GM21381 (cell line): ENCODE measurements at regions not wholly inside any gene's neighbourhood (a gene's known extent, or its start where the extent isn't known, plus 50 kb on each side); places are given as distances from the start of the nearest gene placed in this dataset.

Source experiments
- ATAC-seq: cut with Tn5 transposase; IDR thresholded peaks from one replicate; pipeline ENCODE4 v1.9.1; 2021; ENCODE audit warnings: mild to moderate bottlenecking, moderate library complexity; ENCODE audit not compliant: unreplicated experiment

GRCh38 chr5:6806668-6807067 is 93.4 kb downstream of the TENT4A start:
- no peak for ATAC-seq

GRCh38 chr5:6808462-6808861 is 95.2 kb downstream of the TENT4A start:
- no peak for ATAC-seq

- ATAC-seq = no peak
These were observed 97.6 kb downstream of the TENT4A start for GRCh38 chr5:6810641-6811405.

- ATAC-seq = no peak
These were observed 98.9 kb downstream of the TENT4A start for GRCh38 chr5:6812091-6812490.

DNA sequence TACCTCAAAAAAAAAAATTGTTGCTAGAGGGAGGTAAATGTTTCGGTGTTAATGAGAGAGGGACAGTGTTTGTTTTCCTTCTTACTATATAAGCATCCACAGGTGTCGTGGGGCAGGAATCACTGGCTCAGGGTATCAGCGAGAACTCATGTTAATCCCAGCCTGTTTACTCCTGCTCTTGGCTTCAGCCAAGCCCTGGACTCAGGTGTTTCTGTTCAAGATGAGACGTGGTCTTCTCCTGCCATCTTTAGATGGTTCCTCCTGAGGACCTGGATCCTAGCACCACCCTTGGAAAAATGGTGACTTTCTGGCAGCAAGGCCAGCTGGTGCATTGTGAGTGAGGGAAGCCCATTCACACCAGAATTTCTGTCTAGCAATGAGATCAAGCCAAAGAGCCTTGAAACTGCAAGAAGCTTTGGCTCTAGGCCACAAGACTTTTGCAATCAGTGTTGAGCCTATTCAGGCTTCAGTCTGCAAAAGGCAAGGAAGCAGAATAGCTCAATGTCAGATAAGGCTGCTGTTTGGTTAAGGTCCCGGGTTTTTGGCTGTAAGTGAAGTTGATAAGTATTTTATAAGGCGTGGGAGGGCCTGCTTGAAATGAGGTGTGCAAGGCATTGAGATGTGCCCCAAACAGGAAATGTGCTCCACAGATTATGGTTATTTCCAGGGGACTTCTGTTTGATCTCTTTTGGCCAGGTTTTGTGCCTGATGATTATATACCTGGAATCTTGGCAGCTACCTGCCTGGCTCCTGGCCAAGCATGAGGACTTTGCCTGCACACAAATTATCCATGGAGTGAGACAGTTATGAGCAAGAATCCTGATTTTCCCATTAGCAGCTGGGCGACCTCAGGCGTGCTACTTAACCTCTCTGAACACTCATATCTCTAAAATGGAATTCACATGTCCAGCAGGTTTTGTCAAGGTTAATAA is 99.8 kb downstream of the TENT4A start:
- no peak for ATAC-seq

- ATAC-seq = no peak
These were observed 101.6 kb downstream of the TENT4A start for GRCh38 chr5:6814816-6815215.

DNA sequence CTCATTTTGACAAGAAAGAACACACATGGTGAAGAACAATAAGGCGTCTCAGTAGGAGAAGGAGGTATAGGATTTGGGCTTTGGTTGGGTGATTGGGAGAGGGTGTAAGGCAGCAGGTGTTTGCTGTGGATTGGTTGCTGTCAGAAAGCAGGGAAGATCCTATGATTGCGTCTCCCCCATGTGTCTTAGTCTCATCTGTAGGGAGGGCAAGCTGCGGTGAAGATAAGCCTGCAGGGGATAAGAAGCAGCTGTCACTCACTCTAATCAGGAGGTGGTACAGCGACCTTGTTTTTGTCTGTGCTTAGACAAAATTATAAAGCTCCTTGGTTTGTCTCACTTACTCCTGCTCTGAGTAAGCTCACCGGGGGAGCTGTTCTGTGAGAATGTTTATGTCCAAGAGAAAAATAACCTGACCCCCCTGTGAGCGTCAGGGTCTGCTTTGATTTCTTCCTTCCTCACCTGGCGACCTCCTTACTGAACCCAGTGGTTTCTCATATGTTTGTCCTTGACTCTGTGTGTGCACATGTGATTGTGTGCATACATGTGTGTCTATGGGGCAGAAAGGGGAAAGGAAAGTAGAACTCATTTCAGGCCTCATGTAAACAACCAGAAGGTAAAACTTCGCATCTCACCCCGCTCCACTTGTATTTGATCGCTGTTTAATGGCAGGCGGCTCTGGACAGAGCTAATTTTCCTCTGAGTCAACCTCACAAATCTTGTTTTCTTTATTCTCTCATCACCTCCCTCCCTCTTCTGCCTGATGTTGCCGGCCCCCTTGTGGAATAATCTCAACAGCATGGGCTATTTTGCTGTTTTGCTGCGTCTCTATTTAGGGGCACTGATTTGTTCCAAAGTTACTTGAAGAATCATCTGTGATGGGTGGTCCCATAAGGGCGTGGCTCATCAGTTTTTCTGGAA is 105.6 kb downstream of the TENT4A start:
- no peak for ATAC-seq

GRCh38 chr5:6819521-6819920 is 106.3 kb downstream of the TENT4A start:
- no peak for ATAC-seq

DNA sequence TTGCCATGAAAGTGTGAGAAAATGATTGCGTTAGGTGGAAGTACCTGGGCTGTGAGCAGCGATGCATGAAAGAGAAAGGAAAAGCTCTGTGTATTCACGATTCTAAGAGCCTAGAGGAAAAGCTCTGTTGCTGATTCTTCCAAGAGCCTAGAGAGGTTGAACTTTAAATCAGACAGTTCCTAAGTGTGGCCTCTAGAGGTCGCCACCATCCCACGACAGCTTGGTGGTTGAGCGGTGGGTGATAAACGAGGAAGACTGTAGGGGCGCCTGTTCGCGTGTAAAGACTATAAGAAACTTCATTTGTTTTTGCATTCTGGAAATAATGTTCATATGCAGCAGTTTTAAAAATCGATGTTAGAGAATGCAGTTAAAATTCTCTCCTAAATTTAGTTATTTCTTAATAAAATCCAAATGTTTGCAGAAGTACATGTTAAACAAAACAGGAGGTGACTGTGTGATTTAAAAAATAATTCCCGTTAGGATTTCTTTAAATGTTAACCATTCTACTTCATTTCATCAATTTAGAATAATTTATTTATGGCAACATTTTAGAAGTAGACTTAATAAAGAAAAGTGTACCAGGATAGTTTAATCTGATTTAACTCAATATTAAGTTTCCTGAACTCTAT is 107.7 kb downstream of the TENT4A start:
- ATAC-seq = peak; percentile 68

GRCh38 chr5:6822068-6822467 is 108.8 kb downstream of the TENT4A start:
- ATAC-seq = no peak

DNA sequence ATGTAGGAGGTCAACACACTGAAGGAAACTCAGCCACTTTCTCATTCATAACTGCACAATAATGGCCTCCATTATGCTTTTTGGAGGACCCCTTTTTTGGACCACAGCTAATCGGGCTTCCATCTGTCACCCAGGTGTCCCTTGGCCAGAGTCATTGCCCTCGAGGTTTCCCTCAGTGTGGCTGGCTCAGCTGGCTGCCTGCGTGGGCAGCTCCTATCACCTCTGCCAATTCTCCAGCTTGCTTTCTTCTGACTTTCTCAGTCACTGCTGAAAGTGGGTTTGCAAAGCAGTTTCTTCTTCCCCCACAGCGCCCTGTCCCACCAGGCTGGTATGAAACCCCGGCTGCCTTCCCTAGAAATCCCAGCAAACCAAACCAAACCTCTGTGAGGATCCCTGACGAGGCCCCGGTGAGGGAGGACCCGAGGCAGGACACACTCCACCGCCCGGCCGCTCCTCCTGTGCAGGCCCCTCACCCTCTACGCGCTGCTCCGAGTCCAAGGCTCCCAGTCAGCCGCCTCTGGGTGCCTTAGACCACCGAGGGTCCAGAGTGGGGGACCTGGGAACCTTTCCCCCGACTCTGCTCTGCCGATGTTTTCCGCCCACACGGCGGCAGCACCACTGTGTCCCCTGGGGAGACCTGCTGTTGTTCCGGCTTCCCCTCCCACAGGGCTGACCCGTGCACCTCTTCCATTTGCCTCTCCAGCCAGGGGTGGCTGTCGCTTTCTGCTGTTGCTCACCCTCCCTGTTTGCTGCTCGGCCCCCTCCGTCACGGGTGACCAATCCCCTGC is 109.5 kb downstream of the TENT4A start:
- ATAC-seq = no peak

GRCh38 chr5:6823996-6824395 is 110.8 kb downstream of the TENT4A start:
- ATAC-seq = no peak

GRCh38 chr5:6825678-6826244 is 112.5 kb downstream of the TENT4A start:
- no peak for ATAC-seq

DNA sequence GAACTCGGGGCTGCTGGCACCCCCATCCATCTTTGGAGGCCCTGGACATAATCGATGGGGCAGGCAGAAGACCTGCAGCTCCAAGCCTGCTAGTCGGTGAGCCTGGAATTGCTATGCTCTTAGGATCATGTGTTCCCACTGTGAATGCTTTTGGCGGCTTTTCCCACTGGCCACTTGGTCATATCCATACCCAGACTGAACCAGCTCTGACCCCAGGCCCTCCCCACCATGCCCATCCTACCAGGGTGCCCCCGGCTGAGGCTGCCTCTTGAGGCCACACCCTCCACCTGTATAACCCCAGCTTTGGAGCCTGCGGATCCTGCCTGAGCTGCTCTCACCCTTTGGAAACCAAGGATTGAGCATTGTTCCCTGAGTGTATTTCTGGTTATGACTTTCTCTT is 113.5 kb downstream of the TENT4A start:
- ATAC-seq = no peak

- peak; percentile 71 for ATAC-seq
These were observed 114.4 kb downstream of the TENT4A start for GRCh38 chr5:6827526-6828219.

GRCh38 chr5:6829150-6829784 is 116.0 kb downstream of the TENT4A start:
- ATAC-seq = peak; percentile 68

GRCh38 chr5:6830643-6831239 is 117.5 kb downstream of the TENT4A start:
- ATAC-seq = no peak
